ENCODE measurements at regions not wholly inside any gene's neighbourhood (a gene's known extent, or its start where the extent isn't known, plus 50 kb on each side); places are given as distances from the start of the nearest gene placed in this dataset.

- no peak for DNase-seq
These were observed 182.6 kb downstream of the SUCNR1 start for GRCh38 chr3:152056073-152056472.

- DNase-seq = no peak
These were observed 183.0 kb downstream of the SUCNR1 start for GRCh38 chr3:152056481-152056880.

DNA sequence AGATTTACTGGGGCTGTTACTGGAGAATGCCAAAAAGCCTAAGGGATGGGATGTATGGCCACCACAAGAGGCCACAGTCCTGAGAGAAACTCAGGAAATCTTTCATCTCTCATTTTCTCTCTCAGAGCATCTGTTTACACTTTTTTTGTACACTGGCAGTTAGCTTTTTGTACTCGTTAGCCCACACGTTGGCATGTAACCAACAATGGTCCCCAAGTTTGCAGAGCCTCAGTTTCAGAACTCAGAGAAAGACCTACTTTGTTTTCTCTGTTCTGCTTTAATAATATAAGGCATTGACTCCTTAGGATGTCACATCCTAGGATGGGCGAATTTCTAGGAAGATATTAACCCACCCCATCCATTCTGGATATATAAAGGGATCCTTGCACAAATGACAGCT lies 183.5 kb downstream of the SUCNR1 start:
- DNase-seq = no peak

DNA sequence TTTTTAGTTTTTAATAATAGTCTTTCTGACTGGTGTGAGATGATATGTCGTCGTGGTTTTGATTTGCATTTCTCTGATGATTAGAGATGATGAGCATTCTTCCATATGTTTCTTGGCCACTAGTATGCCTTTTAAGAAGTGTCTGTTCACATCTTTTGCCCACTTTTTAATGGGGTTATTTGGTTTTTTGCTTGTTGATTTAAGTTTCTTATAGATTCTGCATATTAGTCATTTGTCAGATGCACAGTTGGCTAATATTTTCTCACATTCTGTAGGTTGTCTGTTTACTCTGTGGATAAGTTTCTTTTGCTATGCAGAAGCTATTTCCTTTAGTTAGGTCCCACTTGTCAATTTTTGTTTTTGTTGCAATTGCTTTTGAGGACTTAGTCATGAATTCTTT lies 185.4 kb downstream of the SUCNR1 start:
- DNase-seq = no peak

- DNase-seq = no peak
These were observed 187.3 kb downstream of the SUCNR1 start for GRCh38 chr3:152060701-152061100.

- no peak for DNase-seq
These were observed 187.9 kb downstream of the SUCNR1 start for GRCh38 chr3:152061296-152061695.

DNA sequence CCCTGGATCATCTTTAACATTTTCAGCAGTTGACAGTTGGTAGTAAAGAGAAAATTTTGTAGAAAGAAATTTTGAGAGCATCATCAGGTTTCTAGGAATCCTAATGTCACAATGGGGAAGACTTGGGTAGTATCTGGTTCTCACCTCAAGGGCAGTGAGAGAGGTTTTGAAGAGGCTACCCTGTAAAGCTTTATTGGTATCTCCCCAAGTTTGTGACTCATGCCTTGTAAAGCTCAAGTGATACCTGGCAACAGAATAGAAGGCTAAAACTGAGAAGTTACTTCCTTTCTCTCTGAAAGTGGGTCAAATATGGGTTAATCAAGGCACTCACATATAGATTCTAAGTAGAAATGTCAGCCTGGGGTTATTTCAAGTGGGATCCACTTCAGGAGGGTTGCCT lies 196.4 kb downstream of the SUCNR1 start:
- no peak for DNase-seq

- no peak for DNase-seq
These were observed 197.4 kb upstream of the MBNL1 start for GRCh38 chr3:152071315-152071714.

DNA sequence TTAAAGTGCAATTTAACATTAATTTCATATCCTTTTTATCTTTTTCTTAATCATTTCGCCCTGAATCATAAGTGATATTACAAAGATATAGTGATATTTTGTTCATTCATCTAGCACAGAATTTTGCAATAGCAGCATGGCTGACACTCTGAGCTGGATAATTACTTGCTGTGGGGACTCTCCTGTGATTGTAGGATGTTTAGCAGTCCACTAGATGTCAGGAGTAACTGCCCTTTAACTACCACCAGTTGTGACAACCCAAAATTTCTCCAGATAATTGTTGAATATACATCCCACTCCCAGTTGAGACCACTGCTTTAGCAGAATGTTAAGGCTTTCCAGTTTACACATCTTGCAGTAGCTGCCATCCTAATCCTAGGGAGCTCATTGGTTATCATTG lies 196.8 kb upstream of the MBNL1 start:
- DNase-seq = no peak

- DNase-seq = no peak
These were observed 195.5 kb upstream of the MBNL1 start for GRCh38 chr3:152073267-152073666.

DNA sequence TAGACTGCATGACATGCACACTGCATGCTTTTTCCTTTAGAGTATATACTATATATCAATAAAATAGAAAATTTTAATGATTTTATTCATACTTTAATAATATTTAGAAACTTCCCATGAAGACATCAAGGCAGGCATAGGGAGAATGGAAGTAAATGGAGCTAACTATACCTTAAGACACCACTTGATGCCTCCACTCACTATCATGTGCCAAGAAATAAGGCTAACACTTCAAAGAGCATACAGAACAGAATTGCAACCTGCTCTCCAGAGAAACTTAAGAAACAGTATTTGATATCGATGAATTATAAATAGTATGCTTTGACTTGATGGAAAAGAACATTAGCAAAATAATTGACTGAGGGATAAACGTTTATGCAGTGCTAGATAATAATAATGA lies 192.6 kb upstream of the MBNL1 start:
- no peak for DNase-seq

GRCh38 chr3:152079980-152080379 lies 188.7 kb upstream of the MBNL1 start:
- DNase-seq = no peak

GRCh38 chr3:152083135-152083534 lies 185.6 kb upstream of the MBNL1 start:
- no peak for DNase-seq

- no peak for DNase-seq
These were observed 184.1 kb upstream of the MBNL1 start for GRCh38 chr3:152084441-152085158.

- no peak for DNase-seq
These were observed 181.6 kb upstream of the MBNL1 start for GRCh38 chr3:152087153-152087552.

GRCh38 chr3:152089528-152089927 lies 179.2 kb upstream of the MBNL1 start:
- DNase-seq = no peak

- no peak for DNase-seq
These were observed 177.0 kb upstream of the MBNL1 start for GRCh38 chr3:152091725-152092124.

GRCh38 chr3:152093901-152094300 lies 174.8 kb upstream of the MBNL1 start:
- DNase-seq = no peak

- no peak for DNase-seq
These were observed 174.3 kb upstream of the MBNL1 start for GRCh38 chr3:152094406-152094805.

GRCh38 chr3:152095472-152095871 lies 173.3 kb upstream of the MBNL1 start:
- DNase-seq = no peak

GRCh38 chr3:152096280-152096906 lies 172.3 kb upstream of the MBNL1 start:
- no peak for DNase-seq

DNA sequence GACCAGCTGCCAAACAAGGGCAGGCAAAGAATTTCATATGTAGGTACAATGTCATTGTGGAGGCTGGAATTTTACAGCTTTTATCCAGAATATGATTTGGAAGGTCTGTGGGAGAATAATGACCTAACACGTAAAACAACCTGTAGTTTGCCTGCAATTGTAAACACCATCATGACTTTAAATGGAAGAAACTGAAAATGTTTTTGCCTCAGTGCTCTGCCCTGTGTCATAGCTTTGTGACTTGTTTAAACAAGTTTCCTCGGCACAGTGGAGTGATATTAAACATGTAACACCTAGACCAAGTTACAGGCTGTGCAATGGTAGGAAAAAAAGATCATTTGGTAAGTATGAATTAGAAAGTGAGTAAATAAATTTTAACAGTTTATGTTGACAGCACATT lies 171.6 kb upstream of the MBNL1 start:
- DNase-seq = no peak

DNA sequence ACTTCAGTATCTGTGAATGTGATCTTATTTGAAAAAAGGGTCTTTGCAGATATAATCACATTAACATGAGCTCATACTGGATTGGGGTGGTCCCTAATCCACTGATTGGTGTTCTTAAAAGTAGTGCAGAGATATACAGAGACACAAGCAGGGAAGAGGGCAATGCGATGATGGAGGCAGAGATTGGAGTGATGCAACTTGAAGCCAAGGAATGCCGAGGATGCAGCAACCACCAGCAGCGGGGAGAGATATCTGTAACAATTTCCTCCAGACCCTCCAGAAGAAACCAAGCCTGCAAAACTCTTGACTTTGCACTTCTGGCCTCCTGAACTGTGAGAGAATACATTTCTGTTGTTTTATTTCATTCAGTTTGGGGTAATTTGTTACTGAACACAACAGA lies 171.0 kb upstream of the MBNL1 start:
- no peak for DNase-seq

DNA sequence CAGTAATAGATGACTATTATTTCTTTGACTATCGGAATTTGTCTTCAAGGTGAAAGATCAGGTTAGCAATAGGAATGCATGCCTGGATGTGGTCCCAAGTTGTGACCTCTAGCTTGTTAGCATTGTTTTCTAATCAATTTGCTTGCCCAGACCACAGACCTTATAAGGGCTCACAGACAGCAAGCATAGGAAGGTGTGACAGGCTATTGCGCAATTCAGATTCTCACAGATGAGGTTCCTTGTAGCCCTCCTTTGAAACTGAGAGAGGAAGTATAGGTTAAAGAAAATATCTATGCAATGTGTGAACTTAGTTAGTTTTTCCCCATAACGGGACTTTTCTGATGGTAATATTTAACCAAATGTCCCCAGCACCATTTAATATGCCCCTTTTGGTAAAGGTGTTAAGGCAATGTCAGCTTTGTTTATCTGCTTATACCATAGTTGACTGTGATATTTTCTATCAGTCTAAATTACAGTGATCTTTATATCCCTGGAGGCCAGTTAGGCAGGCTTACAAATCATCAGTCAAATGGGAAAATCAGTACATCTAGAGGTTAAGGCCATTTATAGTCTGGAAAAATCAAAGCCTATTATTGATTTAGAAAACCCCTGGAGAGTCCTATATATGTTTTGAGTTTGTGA lies 168.1 kb upstream of the MBNL1 start:
- no peak for DNase-seq

DNA sequence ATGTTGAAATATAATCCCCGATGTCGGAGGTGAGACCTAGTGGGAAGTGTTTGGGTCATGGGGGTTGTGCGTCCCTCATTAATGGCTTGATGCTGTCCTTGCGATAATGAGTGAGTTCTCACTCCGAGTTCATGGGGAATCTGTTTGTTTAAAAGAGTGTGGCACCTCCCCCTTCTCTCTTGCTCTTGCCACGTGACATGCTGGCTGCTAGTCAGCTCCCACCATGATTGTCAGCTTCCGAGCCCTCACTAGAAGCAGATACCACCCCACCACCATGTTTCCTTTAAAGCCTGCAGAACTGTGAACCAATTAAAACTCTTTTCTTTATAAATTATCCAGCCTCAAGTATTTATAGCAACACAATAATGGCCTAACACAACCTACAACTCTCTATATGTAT lies 166.3 kb upstream of the MBNL1 start:
- DNase-seq = no peak

All from stimulated activated CD4-positive, alpha-beta T cell treated with anti-CD3 and anti-CD28 coated beads, Interleukin-1b, Interleukin-23, amount 100 ng/mL, for 48 hours (primary cell).